VCaP (cell line): ENCODE measurements at regions not wholly inside any gene's neighbourhood (a gene's known extent, or its start where the extent isn't known, plus 50 kb on each side); places are given as distances from the start of the nearest gene placed in this dataset.
"Not testable (repeated sequence)": the region's sequence is repeated elsewhere in the genome, so short reads cannot be mapped to it uniquely, and the experiment has no call there.

Source experiments
- H3K27ac ChIP-seq: fragments of 450-650 bp; 2 replicates; pipeline ENCODE4 v1.5.1; 2017
- CTCF ChIP-seq: fragments of 450-650 bp; conservative IDR thresholded peaks from 2 replicates; pipeline ENCODE4 v1.5.1; 2017; ENCODE audit warnings: mild to moderate bottlenecking, moderate library complexity

DNA sequence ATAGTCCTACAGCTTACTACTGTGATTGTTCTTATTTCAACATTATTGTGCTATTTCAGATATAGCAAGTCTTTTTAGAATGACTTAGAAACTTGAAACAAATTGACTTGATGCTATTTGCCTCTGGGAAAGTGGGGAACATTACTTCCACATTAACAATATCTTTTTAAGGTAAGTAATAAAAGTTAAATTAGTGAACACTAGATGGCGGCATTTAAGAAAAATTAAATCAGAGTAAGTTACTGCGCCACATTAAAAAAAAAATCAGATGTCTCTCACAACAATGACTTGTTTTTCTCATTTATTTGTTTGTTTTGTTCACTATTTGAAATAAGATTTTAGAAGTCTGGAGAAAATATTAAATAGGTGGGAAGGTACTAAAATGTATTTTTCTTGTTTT, 1026.9 kb upstream of the SLIT2 start:
- TF ChIP-seq CTCF = peak; percentile 60
- no peak overlapping the region for H3K27ac ChIP-seq

- TF ChIP-seq CTCF = no peak
These were observed 1035.2 kb upstream of the SLIT2 start for GRCh38 chr4:19216476-19216875.

GRCh38 chr4:19214591-19215186, 1037.0 kb upstream of the SLIT2 start:
- no peak overlapping the region for H3K27ac ChIP-seq
- TF ChIP-seq CTCF = no peak

More at GRCh38 chr4:19216476-19216875, 1035.2 kb upstream of the SLIT2 start:
- no peak overlapping the region for H3K27ac ChIP-seq

- H3K27ac ChIP-seq = no peak overlapping the region
- TF ChIP-seq CTCF = no peak
These were observed 1038.3 kb upstream of the SLIT2 start for GRCh38 chr4:19213388-19213787.

DNA sequence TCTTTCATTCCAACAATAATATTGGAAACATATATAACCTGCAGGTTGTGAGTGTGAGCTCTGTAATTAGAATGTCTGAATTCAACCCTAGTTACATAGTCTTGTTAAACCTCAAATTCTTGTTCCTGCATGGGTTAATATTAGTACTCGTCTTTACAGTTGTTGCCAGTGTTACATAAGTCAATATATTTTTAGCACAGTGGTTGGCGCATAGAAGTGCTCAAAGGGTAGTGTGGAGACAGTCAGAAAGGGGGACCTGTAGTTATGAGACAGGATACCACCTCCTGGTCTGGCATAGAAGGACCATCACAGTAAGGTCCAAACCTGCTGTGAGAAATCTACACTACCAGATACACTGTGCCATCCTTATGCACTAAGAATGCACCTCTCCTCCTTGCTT, 1045.9 kb upstream of the SLIT2 start:
- no peak overlapping the region for H3K27ac ChIP-seq
- TF ChIP-seq CTCF = no peak

DNA sequence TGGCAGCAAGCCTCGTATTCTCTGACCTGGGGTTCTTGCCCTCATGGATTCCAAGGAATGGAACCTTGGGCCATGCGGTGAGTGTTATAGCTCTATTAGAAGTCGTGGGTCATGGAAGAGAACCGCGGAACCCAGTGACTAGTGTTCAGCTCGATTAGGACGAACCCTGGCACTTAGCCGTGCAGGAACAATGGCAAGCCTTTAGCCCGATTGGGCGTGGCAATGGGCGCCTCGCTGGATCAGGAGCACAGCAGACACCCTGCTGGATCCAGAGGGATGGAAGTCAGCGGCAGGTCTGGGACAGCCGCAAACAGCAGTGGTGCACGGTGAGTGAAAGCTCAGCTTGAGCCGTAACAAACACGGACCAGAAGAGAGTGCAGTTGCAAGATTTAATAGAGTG, 1053.9 kb upstream of the SLIT2 start:
- H3K27ac ChIP-seq = not testable (repeated sequence)

- TF ChIP-seq CTCF = no peak
These were observed 1056.0 kb upstream of the SLIT2 start for GRCh38 chr4:19195696-19196095.

DNA sequence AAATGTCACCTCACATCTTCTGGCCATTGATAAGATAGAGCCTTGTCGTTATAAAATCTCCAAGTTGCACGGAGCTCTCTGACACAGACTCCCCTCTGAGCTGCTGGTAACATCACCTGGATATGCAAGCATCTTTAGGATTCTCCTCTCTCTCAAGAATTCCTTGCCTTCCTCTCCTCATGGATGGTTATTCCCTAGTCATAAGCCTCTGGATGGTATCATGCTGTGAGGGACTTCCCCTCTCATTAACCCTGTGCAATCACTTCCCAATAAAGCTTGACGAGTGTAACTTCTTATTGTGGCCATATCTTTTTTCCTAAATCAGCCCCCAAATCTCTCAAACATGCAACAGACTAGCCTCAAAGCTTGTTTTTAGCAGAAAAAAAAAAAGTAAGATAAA, 1057.0 kb upstream of the SLIT2 start:
- H3K27ac ChIP-seq = no peak overlapping the region
- TF ChIP-seq CTCF = no peak

More at GRCh38 chr4:19195696-19196095, 1056.0 kb upstream of the SLIT2 start:
- no peak overlapping the region for H3K27ac ChIP-seq
